ENCODE measurements at regions not wholly inside any gene's neighbourhood (a gene's known extent, or its start where the extent isn't known, plus 50 kb on each side); places are given as distances from the start of the nearest gene placed in this dataset.
"Not testable (repeated sequence)": the region's sequence is repeated elsewhere in the genome, so short reads cannot be mapped to it uniquely, and the experiment has no call there.

DNA sequence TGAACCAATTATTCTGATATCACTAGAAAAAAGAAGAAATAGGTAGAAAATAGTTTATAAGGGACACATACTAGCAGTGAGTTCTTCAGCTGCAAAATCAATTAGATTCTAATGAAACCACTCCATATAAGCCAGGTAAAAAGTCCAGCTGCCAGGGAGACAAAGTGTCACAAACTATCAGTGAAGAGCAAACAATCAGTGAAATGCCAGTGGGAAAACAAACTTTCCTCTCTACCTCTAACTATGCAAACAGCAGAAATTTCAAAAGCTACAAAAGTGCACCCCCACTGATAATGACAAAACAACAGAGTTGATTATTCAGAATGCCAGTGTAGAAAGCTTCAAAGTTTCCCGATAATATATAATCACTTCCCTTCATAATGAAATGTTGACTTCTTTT is 637.2 kb upstream of the ITGA1 start:
- no peak for DNase-seq (ENCODE audit: low read depth, low spot score)

GRCh38 chr5:52156809-52157208 is 630.9 kb upstream of the ITGA1 start:
- not testable (repeated sequence) for DNase-seq (ENCODE audit: low read depth, low spot score)

- not testable (repeated sequence) for DNase-seq (ENCODE audit: low read depth, low spot score)
Observed at GRCh38 chr5:52165806-52166205, 621.9 kb upstream of the ITGA1 start.

DNA sequence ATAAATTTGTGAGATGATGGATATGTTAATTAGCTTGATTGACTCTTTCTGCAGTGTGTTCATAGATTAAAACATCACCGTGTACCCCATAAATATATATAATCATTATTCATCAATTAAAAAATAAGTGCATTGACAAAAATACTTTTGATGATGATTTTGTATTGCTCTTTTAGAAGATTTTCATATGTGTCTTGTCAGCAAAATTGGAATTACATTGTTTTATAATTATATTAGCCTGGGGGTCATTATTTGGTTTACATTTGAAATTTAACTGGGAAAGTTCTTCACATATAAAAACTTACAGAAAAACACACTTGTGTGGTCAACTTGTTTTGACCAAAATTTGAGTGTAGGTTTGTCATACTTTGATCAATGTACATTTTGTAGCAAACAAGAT is 614.6 kb upstream of the ITGA1 start:
- no peak for DNase-seq (ENCODE audit: low read depth, low spot score)

- DNase-seq (ENCODE audit: low read depth, low spot score): no peak
Observed at GRCh38 chr5:52177193-52177592, 610.5 kb upstream of the ITGA1 start.

DNA sequence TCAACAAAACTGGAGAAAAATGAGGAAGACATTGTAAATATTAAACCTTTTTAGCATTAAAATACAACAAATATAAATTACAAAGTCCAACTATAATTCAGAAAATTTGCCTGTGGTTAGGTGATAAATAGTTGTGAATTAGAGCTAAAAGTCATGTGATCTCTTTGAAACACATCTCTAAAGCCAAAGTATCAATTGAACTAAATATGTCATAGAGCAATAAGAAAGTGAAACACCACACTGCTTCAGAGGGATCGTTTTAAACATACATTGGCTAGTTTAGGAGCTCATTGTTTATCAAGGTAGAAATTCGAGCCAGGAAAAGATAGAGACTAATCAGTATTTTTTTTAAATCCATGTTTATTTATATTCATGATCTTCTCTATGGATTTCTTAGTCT is 606.3 kb upstream of the ITGA1 start:
- DNase-seq (ENCODE audit: low read depth, low spot score): no peak

GRCh38 chr5:52190737-52191136 is 597.0 kb upstream of the ITGA1 start:
- DNase-seq (ENCODE audit: low read depth, low spot score): no peak

DNA sequence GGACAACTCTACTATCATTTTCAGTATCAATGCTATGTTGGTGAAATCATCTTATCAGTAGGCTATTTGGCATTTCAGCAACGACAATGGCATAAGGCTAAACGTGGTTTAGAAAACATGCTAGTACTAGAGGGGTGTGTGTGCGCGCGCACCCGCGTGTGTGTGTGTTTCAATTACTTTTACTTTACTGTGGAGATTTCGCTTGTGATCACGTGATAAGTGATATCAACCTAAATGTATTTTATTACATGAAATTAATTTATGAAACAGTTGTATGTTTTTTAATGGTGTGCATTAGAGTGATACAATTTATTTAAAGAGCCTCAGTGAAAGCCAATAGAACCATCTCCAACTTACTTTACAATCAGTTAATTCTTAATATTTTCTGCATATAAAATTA is 587.9 kb upstream of the ITGA1 start:
- no peak for DNase-seq (ENCODE audit: low read depth, low spot score)

DNA sequence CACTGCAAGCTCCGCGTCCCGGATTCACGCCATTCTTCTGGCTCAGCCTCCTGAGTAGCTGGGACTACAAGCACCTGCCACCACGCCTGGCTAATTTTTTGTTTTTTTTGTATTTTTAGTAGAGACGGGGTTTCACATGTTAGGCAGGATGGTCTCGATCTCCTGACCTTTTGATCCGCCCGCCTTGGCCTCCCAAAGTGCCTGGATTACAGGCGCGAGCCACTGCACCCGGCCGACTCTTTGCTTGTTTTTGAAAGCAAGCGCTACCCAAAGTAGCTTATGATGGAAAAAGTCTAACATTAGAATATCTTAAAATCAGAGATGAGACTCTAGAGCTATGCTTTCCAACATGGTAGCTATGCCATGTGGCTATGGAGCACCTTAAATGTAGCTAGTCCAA is 585.5 kb upstream of the ITGA1 start:
- DNase-seq (ENCODE audit: low read depth, low spot score): no peak

DNA sequence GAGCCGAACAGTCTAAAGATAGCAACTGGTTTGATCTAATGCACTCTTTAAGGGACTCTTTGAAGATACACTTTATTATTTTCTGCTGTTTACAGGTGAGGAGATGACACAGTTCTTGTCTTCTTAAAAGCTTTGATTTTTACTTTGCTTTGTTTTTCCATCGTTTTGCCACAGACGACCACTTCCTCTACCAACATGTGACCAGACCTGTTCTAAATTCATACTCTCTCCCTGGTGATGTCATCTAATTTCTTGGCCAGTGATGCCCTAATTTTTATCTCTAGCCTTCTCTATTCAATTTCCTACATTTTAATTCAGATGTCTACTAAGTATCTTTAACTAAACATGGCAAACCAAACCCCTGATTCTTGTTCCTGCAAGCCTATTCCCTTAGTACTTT is 583.4 kb upstream of the ITGA1 start:
- DNase-seq (ENCODE audit: low read depth, low spot score): no peak
